Ishikawa (cell line): ENCODE measurements at regions not wholly inside any gene's neighbourhood (a gene's known extent, or its start where the extent isn't known, plus 50 kb on each side); places are given as distances from the start of the nearest gene placed in this dataset.

Experiments
- EGR1 ChIP-seq: IDR thresholded peaks from 2 replicates; pipeline ENCODE4 v1.6.1; 2012
- RAD21 ChIP-seq: IDR thresholded peaks from 2 replicates; pipeline ENCODE4 v1.6.1; 2012; ENCODE audit warnings: low read depth
- TCF12 ChIP-seq: IDR thresholded peaks from 2 replicates; pipeline ENCODE4 v1.6.1; 2012; ENCODE audit warnings: low read depth
- YY1 ChIP-seq: IDR thresholded peaks from 2 replicates; pipeline ENCODE4 v1.6.1; 2012; ENCODE audit warnings: low read depth

- TF ChIP-seq RAD21 (no peak), YY1 (no peak), EGR1 (no peak), TCF12 (no peak)
Measured at GRCh38 chr20:24894488-24894887, 54.6 kb upstream of the CST7 start.
